D721Med (cell line): ENCODE measurements at regions not wholly inside any gene's neighbourhood (a gene's known extent, or its start where the extent isn't known, plus 50 kb on each side); places are given as distances from the start of the nearest gene placed in this dataset.
"Not testable (repeated sequence)": the region's sequence is repeated elsewhere in the genome, so short reads cannot be mapped to it uniquely, and the experiment has no call there.

Experiments
- DNase-seq: peaks from one replicate; pipeline ENCODE4 v3.0.0; 2011; ENCODE audit warnings: low spot score; ENCODE audit not compliant: insufficient read length
- FAIRE-seq: peaks from 2 replicates; lab custom pipeline; 2011; peaks lifted over from hg19 to GRCh38; lab: Jason Lieb, UNC
- CTCF ChIP-seq: IDR thresholded peaks from 2 replicates; pipeline ENCODE4 v1.5.1; 2012; ENCODE audit warnings: mild to moderate bottlenecking, control low read depth; ENCODE audit not compliant: insufficient read depth; ENCODE audit errors: missing control alignments

- DNase-seq (no peak), FAIRE-seq (no peak)
- no peak for TF ChIP-seq CTCF
These were observed 55.7 kb upstream of the FAT3 start for GRCh38 chr11:92168936-92169335.

GRCh38 chr11:92167571-92167970, 57.0 kb upstream of the FAT3 start:
- no peak for TF ChIP-seq CTCF
- FAIRE-seq (no peak), DNase-seq (no peak)

- DNase-seq (no peak), FAIRE-seq (no peak)
- TF ChIP-seq CTCF: no peak
These were observed 58.3 kb upstream of the FAT3 start for GRCh38 chr11:92166335-92166734.

GRCh38 chr11:92163879-92164278, 60.7 kb upstream of the FAT3 start:
- TF ChIP-seq CTCF: no peak
- DNase-seq (no peak), FAIRE-seq (no peak)

GRCh38 chr11:92162776-92163175, 61.8 kb upstream of the FAT3 start:
- FAIRE-seq: no peak
- DNase-seq: no peak
- TF ChIP-seq CTCF: no peak

- no peak for FAIRE-seq
- DNase-seq: no peak
- no peak for TF ChIP-seq CTCF
These were observed 64.7 kb upstream of the FAT3 start for GRCh38 chr11:92159931-92160330.

GRCh38 chr11:92157390-92157789, 67.2 kb upstream of the FAT3 start:
- FAIRE-seq, DNase-seq: not testable (repeated sequence)

- DNase-seq (no peak), FAIRE-seq (no peak)
- no peak for TF ChIP-seq CTCF
These were observed 70.0 kb upstream of the FAT3 start for GRCh38 chr11:92154611-92155010.
